ENCODE measurements at regions not wholly inside any gene's neighbourhood (a gene's known extent, or its start where the extent isn't known, plus 50 kb on each side); places are given as distances from the start of the nearest gene placed in this dataset.

DNA sequence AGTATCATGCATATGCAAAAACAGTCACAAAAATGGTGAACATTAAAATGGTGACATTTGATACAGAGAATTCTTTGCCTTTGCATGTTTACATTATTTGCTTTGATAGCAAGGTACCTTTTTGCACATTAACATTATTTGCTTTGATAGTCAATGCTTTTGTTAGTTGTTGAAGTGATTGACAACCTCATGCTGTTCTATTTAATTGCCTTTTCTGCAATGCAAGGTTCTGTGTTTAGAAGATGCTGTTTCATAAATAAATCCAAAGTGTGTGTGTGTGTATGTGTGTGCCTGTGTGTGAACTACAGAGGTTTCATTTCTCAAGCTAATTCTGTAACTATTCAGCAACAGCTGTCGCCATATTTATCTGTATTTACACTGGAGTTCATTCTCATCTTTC lies 668.7 kb downstream of the NR2F1-AS1 start:
- no peak for DNase-seq

DNA sequence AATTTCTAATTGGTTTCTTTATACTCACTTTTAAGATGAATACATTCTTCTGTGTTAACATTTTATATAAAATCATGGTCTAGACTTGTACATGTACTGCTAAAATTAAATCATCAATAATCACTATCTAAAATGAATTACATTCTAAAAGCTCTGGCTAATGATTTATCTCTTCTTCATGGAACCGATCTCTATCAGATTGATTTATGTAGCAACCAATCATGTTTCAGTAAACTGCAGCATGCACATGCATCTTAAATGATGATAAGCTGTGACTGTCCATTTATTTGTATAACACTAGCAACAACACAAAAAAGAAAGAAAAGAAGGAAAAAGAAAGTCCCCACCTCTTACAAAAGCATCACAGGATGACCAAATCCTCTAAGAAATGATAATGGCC lies 669.2 kb downstream of the NR2F1-AS1 start:
- DNase-seq = no peak

DNA sequence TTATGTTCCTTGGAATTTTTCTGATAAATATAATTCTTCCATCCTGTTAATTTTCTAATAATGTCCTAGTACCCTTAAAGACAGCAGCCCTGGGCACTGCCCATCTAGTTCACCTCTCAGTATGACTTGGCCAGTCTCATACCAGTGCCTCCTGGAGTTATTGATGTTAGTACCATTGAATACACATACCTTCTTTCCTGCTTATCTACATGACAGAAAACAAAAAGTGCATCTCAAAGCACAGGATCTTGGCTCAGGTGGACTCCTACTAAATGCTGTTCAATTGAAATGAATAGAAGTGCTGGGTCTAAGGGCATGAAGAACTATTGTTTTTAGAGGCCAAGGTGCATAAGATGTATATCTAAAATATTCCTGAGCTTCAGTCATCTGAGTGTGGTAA lies 669.7 kb downstream of the NR2F1-AS1 start:
- DNase-seq = no peak

DNA sequence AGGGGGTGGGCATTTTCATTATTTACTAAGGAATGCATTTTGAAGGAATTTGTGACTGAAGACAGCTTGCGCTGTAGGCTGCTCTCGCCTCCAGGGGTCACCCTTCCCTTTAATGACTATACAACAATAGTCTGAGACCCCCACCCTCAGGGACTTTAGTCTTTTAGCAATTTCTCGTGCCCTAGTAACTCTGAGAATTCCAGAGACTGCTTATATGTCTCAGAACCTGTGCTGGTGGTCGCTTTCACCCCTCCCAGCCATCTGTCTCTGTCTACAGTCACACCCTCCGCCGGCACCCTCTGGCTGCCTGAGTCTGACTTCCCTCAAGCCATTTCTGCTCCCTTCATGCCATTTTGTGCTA lies 671.4 kb downstream of the NR2F1-AS1 start:
- no peak for DNase-seq

DNA sequence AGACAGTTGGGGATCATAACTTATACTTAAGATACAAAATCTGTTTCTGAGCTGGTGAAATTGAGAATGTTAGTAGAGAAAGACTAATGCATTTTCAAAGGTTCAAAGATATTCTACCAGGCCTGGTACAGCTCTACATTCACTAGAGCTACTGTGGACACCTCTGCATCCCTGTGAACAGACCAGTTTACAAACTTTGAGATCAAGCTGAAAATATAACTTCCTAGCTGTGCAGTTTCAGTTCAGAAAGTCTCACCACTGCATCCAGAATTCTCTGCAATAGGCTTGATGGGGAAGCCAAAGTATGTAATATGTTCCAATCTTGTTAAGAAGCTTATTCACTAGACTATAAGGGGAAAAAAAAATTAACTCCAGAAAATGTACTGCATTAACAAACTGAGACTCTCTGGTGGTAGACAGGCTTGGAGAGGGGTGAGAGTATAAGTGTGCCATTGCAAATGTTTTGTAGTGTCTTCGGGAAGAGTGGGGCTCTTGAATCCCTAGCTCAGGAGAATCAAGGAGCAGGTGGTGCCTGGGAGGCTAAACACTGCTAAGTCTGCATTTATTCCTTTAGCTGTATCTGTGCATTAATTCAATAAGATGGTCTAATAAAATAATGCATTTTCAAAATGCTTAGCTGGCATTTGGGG lies 671.9 kb downstream of the NR2F1-AS1 start:
- DNase-seq = no peak

DNA sequence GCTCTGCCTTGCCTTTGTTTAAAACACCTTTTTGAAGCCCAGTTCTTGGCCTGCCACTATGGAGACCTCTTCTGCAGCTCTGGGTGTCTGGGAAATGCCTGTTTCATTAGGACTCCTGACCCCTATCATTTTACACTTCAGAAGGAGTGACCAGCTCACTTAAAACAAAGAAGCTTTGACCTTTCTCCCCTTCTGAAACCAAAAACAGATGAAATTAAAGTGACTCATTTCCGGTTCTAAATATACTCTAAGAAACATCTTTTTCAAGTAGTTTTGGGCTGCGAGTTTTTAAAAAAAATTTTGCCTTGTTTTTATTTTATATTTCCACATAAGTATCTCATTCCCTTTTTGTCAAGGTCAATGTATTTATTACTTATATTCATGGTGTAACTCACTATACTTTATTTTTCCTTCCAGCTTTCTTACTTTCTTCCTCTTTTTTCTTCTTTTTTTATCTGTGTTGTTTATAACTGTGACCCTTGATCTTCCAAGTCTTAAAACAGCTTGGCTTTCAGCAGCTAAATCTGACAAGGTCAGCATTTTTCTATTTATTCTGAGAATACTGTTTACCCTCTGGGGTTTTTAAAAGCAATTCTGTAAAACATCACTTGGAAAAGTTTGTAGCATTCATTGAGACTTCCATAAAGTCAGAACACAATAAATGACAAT lies 672.9 kb downstream of the NR2F1-AS1 start:
- no peak for DNase-seq

DNA sequence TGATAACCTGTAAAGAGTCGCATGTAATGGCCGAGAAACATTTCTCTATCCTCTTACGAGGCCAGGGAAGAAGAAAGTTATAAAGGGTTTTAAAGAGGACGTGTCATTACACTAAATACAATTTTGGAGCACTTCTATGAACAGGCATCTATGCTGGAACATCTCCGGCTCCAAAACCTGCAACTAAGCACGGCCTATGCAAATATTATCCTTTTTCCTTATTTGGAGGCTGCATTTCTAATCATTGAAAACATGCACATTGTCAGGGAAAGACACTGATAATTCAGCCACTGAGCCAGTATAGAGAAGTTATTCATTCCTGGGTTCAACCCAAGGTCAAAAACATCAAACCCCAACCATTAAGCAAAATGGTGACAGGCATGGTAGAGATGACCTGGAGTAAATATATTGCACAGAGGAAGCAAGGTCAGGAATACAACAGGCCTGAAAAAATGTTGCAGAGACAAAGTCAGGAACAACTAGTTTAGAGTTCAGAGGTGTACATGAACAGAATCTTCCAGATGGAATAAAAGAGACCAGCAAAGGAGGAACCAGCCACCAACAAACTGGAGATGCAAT lies 674.1 kb downstream of the NR2F1-AS1 start:
- DNase-seq = no peak

DNA sequence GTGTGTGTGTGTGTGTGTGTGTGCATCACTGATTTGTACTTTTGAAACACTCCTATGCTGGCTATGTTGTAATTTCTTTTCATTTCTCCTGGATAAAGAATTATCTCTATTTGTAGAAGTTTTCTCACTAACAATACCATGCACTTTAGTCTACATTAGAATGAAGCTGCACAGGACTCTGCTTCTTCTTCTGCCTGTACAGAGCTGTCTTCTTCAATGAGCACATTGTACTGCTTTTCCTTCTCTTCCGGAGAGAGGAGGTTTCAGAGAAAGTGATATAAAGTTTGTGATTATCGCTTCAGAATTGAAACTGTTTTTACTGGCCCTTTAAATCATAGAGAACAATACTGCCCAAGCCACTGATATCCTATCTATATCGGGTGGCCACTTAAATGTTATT lies 677.0 kb downstream of the NR2F1-AS1 start:
- DNase-seq = no peak

DNA sequence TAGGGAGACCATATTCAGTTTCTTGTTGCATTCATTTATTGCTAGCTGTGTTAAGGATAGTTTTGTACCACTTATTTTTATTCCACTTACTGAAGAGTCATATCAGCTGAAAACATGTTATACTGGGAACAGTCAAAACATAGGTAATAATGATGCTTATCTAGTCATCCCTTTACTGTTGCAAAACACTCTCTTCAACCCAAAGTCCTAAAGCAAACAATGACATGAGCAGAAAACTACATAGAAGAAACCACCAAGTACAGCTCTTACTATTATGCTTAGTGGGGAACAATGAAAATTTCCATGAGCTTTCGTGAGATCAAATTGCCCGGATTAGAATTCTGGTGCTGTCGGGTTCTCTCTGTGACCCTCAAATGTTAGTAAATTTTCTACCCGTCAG lies 681.4 kb downstream of the NR2F1-AS1 start:
- no peak for DNase-seq

DNA sequence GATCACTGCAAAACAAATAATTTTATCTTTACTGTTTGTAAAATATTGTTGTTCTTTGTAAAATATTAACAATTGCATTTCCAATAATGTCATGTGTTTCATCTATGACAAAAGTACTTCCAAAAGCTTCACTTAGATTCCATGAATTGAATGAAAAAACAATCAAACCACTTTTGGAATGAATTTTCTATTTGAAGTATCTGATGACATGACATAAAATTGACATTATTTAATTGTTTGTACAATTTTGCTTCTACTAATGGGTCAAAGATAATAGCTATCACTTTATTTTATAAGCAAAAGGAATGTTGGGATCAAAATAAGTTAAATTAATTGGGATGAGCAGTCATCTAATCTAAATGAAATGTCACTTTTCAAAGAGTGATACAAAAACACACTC lies 684.3 kb downstream of the NR2F1-AS1 start:
- DNase-seq = no peak

DNA sequence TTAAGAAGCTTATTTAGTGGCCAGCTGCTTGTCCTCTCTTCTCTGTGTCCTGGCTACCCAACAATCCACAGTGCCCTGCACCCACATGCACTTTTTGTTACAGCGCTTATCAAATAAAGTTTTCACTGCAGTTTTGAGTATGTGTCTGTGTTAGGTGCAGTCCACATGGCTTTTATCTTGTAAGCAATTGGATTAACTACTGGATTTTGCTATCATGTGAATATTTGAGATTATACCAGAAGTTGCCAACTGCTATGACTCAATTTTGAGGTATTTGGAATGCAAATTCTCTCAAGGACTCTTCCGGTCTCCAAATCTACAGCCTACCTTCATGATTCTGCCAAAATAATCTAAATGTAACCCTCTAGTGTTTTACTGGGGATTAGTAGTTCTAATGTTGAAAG lies 690.2 kb downstream of the NR2F1-AS1 start:
- DNase-seq = no peak

DNA sequence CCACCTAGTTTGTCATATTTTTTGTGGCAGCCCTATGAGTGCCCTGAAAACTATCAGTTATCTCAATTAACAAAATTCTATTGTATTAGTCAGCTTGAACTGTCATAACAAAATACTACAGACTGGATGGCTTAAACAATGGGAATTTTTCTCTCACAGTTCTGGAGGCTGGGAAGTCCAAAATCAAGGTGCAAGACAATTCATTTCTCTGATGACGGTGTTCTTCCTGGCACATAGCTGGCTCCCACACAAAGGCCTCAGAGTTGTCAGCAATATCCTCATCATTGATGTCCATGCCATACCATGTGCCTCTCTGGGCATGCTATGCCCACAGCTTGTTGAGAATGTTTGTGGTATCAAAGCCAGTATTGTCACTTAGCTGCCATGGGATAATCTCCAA lies 691.9 kb downstream of the NR2F1-AS1 start:
- DNase-seq = no peak

DNA sequence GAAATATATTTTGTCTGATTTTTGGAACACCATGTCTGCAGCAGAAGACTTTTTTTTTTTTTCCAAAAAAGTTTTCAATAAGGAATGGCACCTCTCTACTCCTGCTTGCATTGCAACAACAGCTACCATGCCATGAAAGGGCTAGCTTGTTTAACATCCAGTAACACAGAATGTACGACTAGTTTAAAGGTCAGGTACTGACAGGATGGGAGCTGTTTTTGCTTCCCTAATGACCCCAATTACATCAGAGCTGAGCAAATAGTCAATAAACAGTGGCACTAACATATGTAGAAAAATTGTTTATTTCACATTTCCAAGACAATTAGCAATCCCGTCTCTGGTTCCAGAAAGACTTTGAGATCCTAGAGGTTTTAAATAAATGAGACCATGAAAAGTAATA lies 693.8 kb downstream of the NR2F1-AS1 start:
- no peak for DNase-seq

DNA sequence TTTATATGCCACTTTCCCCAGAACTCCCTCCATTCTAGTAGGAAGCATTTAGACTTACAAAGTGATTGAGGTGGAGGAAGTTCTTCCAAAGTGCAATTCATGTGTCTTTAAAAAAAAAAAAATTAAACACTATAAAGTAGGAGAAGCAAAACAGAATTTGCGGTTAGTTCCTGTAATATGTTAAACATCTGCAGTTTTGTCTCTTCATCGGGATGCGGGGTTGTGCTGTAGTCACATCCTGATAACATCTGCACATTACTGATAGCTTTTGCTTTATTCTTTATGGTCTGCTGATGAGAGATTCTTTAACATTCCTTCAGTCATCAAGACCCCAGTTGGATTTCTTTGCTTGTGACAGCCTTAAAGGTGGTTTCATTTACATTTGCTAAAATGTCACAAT lies 694.3 kb downstream of the NR2F1-AS1 start:
- no peak for DNase-seq

DNA sequence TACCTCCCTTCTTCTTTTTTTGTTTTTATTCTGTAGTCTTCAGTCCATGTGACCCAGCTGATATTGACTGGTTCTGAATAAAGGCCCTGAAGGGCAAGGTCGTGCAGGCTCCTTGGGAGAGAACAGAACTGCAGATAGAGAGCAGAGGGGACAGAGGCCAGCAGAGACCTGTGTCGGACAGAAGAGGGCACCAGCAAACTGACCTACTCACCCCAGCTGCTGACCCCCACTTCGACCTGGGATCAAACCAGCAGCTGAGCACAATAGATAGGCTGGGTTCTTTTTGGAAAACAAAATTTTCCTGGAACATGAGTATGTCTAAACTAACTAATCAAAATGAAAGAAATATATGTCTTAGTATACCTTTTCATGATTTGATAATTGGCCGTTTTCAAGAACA lies 695.1 kb downstream of the NR2F1-AS1 start:
- no peak for DNase-seq

DNA sequence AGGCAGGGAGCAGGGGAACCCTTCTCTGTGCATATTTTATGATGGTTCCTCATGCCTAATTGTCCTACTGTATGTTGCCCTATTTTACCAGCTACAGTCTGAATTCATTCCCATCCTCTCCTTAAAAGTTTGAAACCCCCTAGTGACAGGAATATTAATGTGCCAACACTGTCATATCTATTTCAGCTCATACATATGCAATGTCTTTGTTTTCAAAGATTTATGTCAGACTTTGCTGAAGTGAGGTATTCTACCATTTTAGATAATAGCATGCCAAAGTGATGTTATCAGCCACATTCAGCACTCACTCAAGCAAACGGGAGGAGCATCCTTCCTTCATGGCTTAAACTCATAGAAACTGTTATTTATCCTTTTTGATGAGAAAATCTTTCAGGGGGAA lies 696.5 kb downstream of the NR2F1-AS1 start:
- DNase-seq = no peak

DNA sequence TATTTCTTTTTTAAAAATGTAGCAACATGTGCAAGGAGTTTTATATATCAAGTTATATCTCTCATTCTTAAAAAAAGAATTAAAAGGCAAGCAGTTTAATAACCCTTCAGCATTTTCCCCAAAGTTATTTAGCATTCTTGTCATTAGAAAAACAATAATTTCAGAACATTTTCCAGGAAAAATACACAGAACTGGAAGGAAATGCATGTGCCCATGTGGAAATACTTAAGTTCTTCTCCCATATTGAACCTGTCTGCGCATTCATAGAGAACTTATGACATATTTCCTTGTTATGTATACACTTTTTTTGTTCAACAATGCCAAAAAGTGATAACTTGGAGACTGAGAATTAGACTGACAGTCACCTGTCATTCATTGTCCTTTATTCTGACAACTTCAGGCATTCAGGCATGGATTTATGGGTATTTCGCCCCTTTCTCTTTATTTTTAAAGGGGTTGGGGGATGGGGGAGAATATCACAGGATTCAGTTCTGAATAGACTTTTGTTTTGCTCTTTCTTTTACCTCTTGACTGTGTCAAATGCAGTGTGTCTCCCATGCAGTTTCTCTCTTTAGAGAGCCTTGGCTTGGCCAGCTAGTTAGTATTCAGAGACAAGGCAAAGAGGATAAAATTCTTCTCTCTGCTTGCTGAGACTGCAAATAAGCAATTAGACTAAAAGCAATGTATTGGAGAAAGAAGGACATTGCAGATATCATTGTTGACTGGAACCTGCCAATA lies 701.0 kb downstream of the NR2F1-AS1 start:
- DNase-seq = no peak

DNA sequence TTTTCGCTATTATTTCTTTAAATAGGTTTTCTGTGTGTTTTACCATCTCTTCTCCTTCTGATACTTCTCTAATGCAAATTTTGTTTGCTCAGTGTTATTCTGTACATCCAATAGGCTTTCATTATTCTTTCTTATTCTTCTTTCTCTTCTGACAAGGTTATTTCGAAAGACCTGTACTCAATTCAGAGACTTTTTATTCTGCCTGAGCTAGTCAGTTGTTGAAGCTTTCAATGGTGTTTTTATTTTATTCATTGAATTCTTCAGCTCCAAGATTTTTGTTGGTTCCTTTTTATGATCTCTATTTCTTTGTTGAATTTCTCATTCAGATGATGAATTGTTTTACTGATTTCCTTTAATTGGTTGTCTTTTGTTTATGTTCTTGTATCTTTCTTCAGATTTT lies 706.2 kb downstream of the NR2F1-AS1 start:
- DNase-seq = no peak

DNA sequence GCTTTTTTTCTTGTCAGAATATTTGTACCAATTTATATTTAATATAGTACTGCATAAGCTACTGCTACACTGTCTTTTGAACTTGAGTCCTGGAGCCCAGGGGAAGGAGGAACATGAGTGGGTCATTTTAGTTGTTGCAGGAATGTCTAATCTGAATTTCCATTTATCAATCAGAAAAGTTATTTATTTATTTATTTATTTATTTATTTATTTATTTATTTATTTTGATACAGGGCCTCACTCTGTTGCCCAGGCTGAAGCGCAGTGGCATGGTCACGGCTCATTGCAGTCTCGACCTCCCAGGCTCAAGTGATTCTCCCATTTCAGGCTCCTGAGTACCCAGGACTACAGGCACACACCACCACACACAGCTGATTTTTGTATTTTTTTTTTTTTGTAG lies 712.6 kb downstream of the NR2F1-AS1 start:
- no peak for DNase-seq

DNA sequence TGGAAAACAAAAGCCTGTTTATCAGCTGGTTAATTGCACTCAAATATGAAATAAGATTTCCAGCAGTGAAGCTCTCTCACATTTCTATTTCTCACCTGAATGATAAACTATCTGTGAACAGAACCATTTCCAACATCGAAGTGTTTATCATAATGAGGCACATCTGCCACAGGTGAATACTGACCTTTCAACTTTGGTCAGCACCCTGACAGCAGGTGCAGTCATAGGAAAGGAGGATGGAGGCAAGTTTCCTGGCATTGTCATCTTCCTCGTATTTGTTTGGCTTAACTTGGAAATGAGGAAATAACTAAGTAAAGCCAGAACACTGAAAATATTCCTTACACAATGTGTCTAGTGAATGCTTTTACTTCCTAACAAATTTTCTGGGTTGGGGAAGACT lies 716.4 kb downstream of the NR2F1-AS1 start:
- no peak for DNase-seq

DNA sequence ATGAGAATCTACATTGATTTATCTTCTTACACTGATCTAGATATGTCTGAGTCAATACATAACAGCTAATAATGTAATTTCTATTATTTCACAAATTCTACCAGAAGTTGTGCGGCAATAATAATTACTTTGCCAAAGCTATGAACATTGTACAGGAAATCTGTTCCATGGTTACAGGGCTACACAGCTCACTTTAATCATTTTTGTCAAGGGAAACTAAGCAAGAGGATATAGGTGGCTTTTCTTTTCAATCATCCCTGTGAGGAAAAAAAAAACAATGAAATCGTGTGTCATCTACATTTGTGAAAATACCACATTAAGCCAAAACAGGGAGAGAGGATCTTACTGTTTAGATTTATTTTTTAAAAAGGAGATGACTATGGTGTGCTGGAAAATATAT lies 717.4 kb downstream of the NR2F1-AS1 start:
- DNase-seq = no peak

DNA sequence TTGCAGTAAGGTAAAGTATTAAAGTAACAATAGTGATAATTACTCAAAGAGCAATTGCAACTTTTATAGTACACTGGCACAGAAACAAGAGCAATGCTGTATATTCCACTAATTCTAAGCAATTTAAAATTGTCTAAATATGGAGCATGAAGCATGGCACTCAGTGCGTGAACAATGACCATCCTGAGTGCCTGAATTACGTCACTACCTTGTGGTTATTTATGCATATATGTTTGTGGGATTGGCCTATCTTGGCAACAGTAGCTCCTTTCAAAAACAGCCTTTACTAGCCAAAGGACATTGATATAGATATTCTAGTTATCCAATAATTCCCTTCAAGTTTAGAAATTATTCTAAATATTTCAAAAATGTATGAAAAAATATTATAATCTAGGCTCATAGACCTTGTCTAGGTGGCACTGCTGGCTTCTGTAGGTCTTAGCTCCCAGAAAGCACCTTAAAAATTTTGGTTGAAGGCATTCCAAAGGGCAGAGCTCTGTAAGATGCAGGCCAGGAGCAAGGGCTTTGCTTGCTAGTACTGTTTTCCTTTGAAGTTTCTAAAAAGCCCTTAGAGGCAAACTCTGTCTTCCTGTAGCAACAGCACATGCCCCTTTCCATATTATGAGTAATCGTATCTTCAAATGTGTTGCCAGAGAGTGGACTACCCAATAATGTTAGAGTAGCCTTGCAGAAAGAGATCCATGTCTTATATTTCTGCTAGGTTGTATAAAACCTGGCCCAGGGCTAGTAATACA lies 719.3 kb downstream of the NR2F1-AS1 start:
- DNase-seq = no peak

DNA sequence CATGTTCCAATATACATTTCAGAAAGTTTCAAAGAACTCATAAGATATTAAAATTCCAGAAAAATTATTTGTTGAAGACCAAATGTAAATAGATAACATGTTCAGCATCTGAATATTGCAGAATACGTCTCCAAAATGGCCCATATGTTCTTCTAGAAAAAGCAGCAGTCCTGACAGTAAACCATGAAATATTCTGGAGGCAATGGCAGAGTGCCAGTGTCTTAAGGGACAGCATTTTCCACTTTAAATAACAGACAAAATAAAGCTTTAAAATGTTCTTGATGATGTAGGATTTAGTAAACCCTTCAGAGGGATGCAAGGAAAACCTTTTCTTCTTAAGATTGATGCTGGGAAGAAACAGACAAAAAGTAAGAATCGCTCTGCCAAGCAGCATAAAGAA lies 721.0 kb downstream of the NR2F1-AS1 start:
- no peak for DNase-seq

All from stimulated activated naive CD4-positive, alpha-beta T cell (primary cell).